GM12878 (cell line): ENCODE measurements at regions not wholly inside any gene's neighbourhood (a gene's known extent, or its start where the extent isn't known, plus 50 kb on each side); places are given as distances from the start of the nearest gene placed in this dataset.

Experiments
- ATAC-seq: fragments of 200-7000 bp; cut with Tn5 transposase; 3 replicates; pipeline ENCODE4 v1.9.1; 2020; ENCODE audit warnings: mild to moderate bottlenecking, moderate library complexity
- BruUV-seq: library from RNA; stranded (reverse); fragments of 400-500 nt; replicated peaks from 2 replicates; lab custom pipeline; 2021; lab: Mats Ljungman, UMichigan
- CTCF ChIA-PET: fragments of 300-600 bp; sonication (Branson Sonifier 250); formaldehyde crosslinking; extraction: SDS; loops from one replicate; lab custom pipeline; 2021; ENCODE audit warnings: inconsistent platforms; lab: Yijun Ruan, JAX
- POLR2A ChIA-PET: fragments of 350-600 bp; formaldehyde crosslinking; extraction: SDS; loops from one replicate; lab custom pipeline; 2021; ENCODE audit warnings: inconsistent platforms; lab: Charles Lee
- RAD21 ChIA-PET: fragments of 300-600 bp; sonication (Branson Sonifier 250); formaldehyde crosslinking; loops from one replicate; lab custom pipeline; 2023; ENCODE audit warnings: antibody characterized with exemption; ENCODE audit not compliant: unreplicated experiment; lab: Charles Lee
- SMC1A ChIA-PET: fragments of 300-600 bp; sonication (Branson Sonifier 250); formaldehyde crosslinking; loops from one replicate; lab custom pipeline; 2023; ENCODE audit not compliant: unreplicated experiment, uncharacterized antibody; lab: Charles Lee
- DNase-seq: peaks from one replicate; pipeline ENCODE4 v3.0.0-alpha.2; 2011; ENCODE audit warnings: low read depth, low spot score
- FAIRE-seq: peaks from 3 replicates; lab custom pipeline; 2011; peaks lifted over from hg19 to GRCh38; lab: Jason Lieb, UNC
- H2AFZ ChIP-seq: 2 replicates; pipeline ENCODE4 v1.6.0; 2011; ENCODE audit warnings: low read depth, low read length, control low read depth; ENCODE audit not compliant: control insufficient read depth
- H3K27ac ChIP-seq: 2 replicates; pipeline ENCODE4 v1.5.1; 2011; ENCODE audit warnings: control low read depth; ENCODE audit not compliant: control insufficient read depth, insufficient read depth
- H3K27me3 ChIP-seq, 2 experiments: replicated peaks in 1 of 2; 2 replicates each; pipeline versions ENCODE4 v1.6.0 to v1.6.1; 2011; ENCODE audit warnings: low read length in 1 of 2; ENCODE audit not compliant: control insufficient read depth in 2 of 2, insufficient read depth in 2 of 2
- H3K36me3 ChIP-seq, 2 experiments: 2 replicates each; pipeline ENCODE4 v1.5.1; 2011; ENCODE audit warnings: low read length in 1 of 2; ENCODE audit not compliant: control insufficient read depth in 2 of 2, insufficient read depth in 2 of 2
- H3K4me1 ChIP-seq: 2 replicates; pipeline ENCODE4 v1.6.1; 2011; ENCODE audit warnings: mild to moderate bottlenecking, low read length, moderate library complexity, mixed read lengths; ENCODE audit not compliant: control insufficient read depth, insufficient read depth
- H3K4me2 ChIP-seq: 2 replicates; pipeline ENCODE4 v1.6.0; 2011; ENCODE audit warnings: control low read depth; ENCODE audit not compliant: control insufficient read depth, insufficient read depth
- H3K4me3 ChIP-seq: fragments of 200-600 bp; sonication (generic); 2 replicates; pipeline ENCODE4 v1.5.1; 2016
- H3K79me2 ChIP-seq: 2 replicates; pipeline ENCODE4 v1.6.0; 2011; ENCODE audit warnings: low read length; ENCODE audit not compliant: control insufficient read depth, insufficient read depth
- H3K9ac ChIP-seq: 2 replicates; pipeline ENCODE4 v1.8.0; 2011; ENCODE audit warnings: low read length, control low read depth, mixed read lengths; ENCODE audit not compliant: control insufficient read depth, insufficient read depth
- H3K9me3 ChIP-seq: replicated peaks from 3 replicates; pipeline ENCODE4 v1.5.1; 2011; ENCODE audit warnings: mild to moderate bottlenecking, low read length; ENCODE audit not compliant: control insufficient read depth, insufficient read depth
- H4K20me1 ChIP-seq: 2 replicates; pipeline ENCODE4 v1.6.0; 2011; ENCODE audit not compliant: control insufficient read depth, insufficient read depth
- HDAC6 ChIP-seq: fragments of 200-600 bp; sonication (generic); IDR thresholded peaks from one replicate; pipeline ENCODE4 v1.8.0; 2017; ENCODE audit warnings: antibody characterized with exemption; ENCODE audit not compliant: unreplicated experiment
- JUNB ChIP-seq: IDR thresholded peaks from 2 replicates; pipeline ENCODE4 v1.6.1; 2016; ENCODE audit warnings: antibody characterized with exemption, mild to moderate bottlenecking
- NRF1 ChIP-seq: conservative IDR thresholded peaks from 2 replicates; pipeline ENCODE4 v1.6.1; 2011; ENCODE audit warnings: mild to moderate bottlenecking, low read depth, low read length, improper control_type of control experiment
- RB1 ChIP-seq: fragments of 450-650 bp; formaldehyde crosslinking; IDR thresholded peaks from 2 replicates; pipeline ENCODE4 v1.6.1; 2017; ENCODE audit warnings: mild to moderate bottlenecking, borderline replicate concordance
- SPI1 ChIP-seq: IDR thresholded peaks from 2 replicates; pipeline ENCODE4 v1.6.1; 2011; ENCODE audit warnings: low read depth, mild to moderate bottlenecking, low read length, moderate library complexity, borderline replicate concordance; ENCODE audit not compliant: insufficient read depth
- WGBS: methylation state at CpG from one replicate; pipeline ENCODE4 v1.1.6; 2016; ENCODE audit warnings: low lambda C conversion rate; ENCODE audit not compliant: insufficient replicate concordance, insufficient coverage; ENCODE audit errors: missing lambda C conversion rate; 5-methylcytosine and 5-hydroxymethylcytosine counted together
- in situ Hi-C: fragments of 300-500 bp; cut with MboI; formaldehyde crosslinking; loops from 9 replicates; pipeline ENCODE4 v1.14.3; 2018; ENCODE audit warnings: mixed read lengths
- intact Hi-C: fragments of 100-400 bp; cut with micrococcal nuclease; formaldehyde crosslinking; loops from one replicate; pipeline ENCODE4 v1.14.2; 2022; ENCODE audit not compliant: unreplicated experiment
- TF ChIP-seq, protein P1 (sequence below): fragments of 450-650 bp; IDR thresholded peaks from 2 replicates; pipeline ENCODE4 v1.6.1; 2017; ENCODE audit warnings: mild to moderate bottlenecking, moderate library complexity
- TF ChIP-seq, protein P2 (sequence below): fragments of 450-650 bp; IDR thresholded peaks from 2 replicates; pipeline ENCODE4 v1.6.1; 2017; ENCODE audit warnings: low read depth, mild to moderate bottlenecking, moderate library complexity
- TF ChIP-seq, protein P3 (sequence below): IDR thresholded peaks from 2 replicates; pipeline ENCODE4 v1.6.1; 2012; ENCODE audit warnings: mild to moderate bottlenecking, low read depth, low read length
- TF ChIP-seq, protein P4 (sequence below): fragments of 450-650 bp; IDR thresholded peaks from 2 replicates; pipeline ENCODE4 v1.6.1; 2016; ENCODE audit warnings: mild to moderate bottlenecking, moderate library complexity, borderline replicate concordance

DNA sequence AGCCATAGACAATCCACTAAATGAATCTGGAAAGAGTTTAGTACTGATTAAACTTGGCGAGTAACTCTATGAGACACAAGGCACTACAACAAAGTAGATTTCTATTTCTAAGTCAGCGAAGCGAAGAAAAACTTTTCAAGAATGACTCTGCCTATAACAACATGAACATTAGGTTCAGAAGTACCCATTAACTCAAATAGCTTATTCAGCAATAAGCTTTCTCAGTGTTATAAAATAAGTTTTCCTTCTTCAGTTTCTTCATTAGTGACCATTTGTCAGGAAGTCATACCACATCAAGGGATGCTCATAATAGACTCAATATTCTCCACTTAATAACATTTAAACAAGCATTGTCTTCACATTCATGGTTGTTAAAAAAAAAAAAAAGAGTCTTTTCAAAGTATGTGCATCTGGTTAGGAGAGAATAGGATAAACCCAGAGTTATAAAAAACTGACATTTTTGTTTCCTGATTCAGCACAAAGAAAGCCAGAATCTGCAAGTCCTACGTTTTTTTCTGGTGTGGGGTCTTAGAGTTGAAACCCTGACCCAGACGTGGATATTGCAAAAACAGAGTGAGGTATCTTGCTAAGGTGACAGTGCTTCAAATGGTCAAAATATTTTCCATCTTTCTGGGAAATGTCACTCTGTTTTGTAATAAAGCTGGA lies 148.2 kb upstream of the PREP start:
- intact Hi-C loops = no loop called here
- Histone ChIP-seq H3K4me1 (no peaks in the 10 kb centered on the region), H4K20me1 (no peaks in the 10 kb centered on the region), H3K9me3 (no peaks in the 10 kb centered on the region; the same call in 1 of the 3 replicates), H3K9ac (no peak overlapping the region), H3K27me3 (no peaks in the 10 kb centered on the region; a peak in 3 of 4 replicates), H3K27ac (no peak overlapping the region), H3K36me3 (no peaks in the 10 kb centered on the region), H3K4me3 (no peak overlapping the region), H3K4me2 (no peak overlapping the region), H3K79me2 (no peaks in the 10 kb centered on the region), H2AFZ (no peak overlapping the region)
- ChIA-PET CTCF (interaction anchor here (0.5 to 1.0 kb wide), 2 partner anchors 14 to 119 kb away, joined by 3 read pairs; no protein-coding TSS in a partner anchor), SMC1A (interaction anchor here (1.0 kb wide), 1 partner anchor 72 kb away, joined by 3 read pairs; no protein-coding TSS in a partner anchor), POLR2A (interaction anchor here (0.6 kb wide), 1 partner anchor 61 kb away, joined by 5 read pairs; no protein-coding TSS in a partner anchor), RAD21 (no interaction called here)
- BruUV-seq = no TSS peak
- DNase-seq (no peak), FAIRE-seq (no peak), ATAC-seq (no peak)
- in situ Hi-C loops = no loop called here
- 31% methylated on average over 5 of the region's 5 CpGs for WGBS
- TF ChIP-seq, protein P1, sequence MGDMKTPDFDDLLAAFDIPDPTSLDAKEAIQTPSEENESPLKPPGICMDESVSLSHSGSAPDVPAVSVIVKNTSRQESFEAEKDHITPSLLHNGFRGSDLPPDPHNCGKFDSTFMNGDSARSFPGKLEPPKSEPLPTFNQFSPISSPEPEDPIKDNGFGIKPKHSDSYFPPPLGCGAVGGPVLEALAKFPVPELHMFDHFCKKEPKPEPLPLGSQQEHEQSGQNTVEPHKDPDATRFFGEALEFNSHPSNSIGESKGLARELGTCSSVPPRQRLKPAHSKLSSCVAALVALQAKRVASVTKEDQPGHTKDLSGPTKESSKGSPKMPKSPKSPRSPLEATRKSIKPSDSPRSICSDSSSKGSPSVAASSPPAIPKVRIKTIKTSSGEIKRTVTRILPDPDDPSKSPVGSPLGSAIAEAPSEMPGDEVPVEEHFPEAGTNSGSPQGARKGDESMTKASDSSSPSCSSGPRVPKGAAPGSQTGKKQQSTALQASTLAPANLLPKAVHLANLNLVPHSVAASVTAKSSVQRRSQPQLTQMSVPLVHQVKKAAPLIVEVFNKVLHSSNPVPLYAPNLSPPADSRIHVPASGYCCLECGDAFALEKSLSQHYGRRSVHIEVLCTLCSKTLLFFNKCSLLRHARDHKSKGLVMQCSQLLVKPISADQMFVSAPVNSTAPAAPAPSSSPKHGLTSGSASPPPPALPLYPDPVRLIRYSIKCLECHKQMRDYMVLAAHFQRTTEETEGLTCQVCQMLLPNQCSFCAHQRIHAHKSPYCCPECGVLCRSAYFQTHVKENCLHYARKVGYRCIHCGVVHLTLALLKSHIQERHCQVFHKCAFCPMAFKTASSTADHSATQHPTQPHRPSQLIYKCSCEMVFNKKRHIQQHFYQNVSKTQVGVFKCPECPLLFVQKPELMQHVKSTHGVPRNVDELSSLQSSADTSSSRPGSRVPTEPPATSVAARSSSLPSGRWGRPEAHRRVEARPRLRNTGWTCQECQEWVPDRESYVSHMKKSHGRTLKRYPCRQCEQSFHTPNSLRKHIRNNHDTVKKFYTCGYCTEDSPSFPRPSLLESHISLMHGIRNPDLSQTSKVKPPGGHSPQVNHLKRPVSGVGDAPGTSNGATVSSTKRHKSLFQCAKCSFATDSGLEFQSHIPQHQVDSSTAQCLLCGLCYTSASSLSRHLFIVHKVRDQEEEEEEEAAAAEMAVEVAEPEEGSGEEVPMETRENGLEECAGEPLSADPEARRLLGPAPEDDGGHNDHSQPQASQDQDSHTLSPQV = no peak
- no peak for TF ChIP-seq SPI1
- no peak for TF ChIP-seq JUNB
- TF ChIP-seq, protein P2, sequence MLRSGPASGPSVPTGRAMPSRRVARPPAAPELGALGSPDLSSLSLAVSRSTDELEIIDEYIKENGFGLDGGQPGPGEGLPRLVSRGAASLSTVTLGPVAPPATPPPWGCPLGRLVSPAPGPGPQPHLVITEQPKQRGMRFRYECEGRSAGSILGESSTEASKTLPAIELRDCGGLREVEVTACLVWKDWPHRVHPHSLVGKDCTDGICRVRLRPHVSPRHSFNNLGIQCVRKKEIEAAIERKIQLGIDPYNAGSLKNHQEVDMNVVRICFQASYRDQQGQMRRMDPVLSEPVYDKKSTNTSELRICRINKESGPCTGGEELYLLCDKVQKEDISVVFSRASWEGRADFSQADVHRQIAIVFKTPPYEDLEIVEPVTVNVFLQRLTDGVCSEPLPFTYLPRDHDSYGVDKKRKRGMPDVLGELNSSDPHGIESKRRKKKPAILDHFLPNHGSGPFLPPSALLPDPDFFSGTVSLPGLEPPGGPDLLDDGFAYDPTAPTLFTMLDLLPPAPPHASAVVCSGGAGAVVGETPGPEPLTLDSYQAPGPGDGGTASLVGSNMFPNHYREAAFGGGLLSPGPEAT = no peak
- TF ChIP-seq, protein P3, sequence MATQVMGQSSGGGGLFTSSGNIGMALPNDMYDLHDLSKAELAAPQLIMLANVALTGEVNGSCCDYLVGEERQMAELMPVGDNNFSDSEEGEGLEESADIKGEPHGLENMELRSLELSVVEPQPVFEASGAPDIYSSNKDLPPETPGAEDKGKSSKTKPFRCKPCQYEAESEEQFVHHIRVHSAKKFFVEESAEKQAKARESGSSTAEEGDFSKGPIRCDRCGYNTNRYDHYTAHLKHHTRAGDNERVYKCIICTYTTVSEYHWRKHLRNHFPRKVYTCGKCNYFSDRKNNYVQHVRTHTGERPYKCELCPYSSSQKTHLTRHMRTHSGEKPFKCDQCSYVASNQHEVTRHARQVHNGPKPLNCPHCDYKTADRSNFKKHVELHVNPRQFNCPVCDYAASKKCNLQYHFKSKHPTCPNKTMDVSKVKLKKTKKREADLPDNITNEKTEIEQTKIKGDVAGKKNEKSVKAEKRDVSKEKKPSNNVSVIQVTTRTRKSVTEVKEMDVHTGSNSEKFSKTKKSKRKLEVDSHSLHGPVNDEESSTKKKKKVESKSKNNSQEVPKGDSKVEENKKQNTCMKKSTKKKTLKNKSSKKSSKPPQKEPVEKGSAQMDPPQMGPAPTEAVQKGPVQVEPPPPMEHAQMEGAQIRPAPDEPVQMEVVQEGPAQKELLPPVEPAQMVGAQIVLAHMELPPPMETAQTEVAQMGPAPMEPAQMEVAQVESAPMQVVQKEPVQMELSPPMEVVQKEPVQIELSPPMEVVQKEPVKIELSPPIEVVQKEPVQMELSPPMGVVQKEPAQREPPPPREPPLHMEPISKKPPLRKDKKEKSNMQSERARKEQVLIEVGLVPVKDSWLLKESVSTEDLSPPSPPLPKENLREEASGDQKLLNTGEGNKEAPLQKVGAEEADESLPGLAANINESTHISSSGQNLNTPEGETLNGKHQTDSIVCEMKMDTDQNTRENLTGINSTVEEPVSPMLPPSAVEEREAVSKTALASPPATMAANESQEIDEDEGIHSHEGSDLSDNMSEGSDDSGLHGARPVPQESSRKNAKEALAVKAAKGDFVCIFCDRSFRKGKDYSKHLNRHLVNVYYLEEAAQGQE = no peak
- no peak for TF ChIP-seq NRF1
- TF ChIP-seq RB1 = no peak
- TF ChIP-seq, protein P4, sequence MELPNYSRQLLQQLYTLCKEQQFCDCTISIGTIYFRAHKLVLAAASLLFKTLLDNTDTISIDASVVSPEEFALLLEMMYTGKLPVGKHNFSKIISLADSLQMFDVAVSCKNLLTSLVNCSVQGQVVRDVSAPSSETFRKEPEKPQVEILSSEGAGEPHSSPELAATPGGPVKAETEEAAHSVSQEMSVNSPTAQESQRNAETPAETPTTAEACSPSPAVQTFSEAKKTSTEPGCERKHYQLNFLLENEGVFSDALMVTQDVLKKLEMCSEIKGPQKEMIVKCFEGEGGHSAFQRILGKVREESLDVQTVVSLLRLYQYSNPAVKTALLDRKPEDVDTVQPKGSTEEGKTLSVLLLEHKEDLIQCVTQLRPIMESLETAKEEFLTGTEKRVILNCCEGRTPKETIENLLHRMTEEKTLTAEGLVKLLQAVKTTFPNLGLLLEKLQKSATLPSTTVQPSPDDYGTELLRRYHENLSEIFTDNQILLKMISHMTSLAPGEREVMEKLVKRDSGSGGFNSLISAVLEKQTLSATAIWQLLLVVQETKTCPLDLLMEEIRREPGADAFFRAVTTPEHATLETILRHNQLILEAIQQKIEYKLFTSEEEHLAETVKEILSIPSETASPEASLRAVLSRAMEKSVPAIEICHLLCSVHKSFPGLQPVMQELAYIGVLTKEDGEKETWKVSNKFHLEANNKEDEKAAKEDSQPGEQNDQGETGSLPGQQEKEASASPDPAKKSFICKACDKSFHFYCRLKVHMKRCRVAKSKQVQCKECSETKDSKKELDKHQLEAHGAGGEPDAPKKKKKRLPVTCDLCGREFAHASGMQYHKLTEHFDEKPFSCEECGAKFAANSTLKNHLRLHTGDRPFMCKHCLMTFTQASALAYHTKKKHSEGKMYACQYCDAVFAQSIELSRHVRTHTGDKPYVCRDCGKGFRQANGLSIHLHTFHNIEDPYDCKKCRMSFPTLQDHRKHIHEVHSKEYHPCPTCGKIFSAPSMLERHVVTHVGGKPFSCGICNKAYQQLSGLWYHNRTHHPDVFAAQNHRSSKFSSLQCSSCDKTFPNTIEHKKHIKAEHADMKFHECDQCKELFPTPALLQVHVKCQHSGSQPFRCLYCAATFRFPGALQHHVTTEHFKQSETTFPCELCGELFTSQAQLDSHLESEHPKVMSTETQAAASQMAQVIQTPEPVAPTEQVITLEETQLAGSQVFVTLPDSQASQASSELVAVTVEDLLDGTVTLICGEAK = no peak
- no peak for TF ChIP-seq HDAC6
